Keratinocyte (primary cell): ENCODE measurements at regions not wholly inside any gene's neighbourhood (a gene's known extent, or its start where the extent isn't known, plus 50 kb on each side); places are given as distances from the start of the nearest gene placed in this dataset.

Experiments
- EZH2 ChIP-seq: IDR thresholded peaks from one replicate; pipeline ENCODE4 v1.6.1; 2012; ENCODE audit warnings: inconsistent platforms, mild to moderate bottlenecking, low read length, moderate library complexity
- TF ChIP-seq, protein P1 (sequence below), 3 experiments: IDR thresholded peaks in 1 of 3; conservative IDR thresholded peaks in 1 of 3; optimal IDR thresholded peaks in 1 of 3; 2 replicates in 2 of 3; 3 replicates in 1 of 3; pipeline versions ENCODE3 to v1.5.1; 2011; ENCODE audit warnings: low read length in 3 of 3, mild to moderate bottlenecking in 3 of 3, moderate library complexity in 2 of 3, control low read depth in 1 of 3, inconsistent platforms in 1 of 3; ENCODE audit not compliant: insufficient read depth in 2 of 3; ENCODE audit errors: extremely low read depth in 1 of 3

DNA sequence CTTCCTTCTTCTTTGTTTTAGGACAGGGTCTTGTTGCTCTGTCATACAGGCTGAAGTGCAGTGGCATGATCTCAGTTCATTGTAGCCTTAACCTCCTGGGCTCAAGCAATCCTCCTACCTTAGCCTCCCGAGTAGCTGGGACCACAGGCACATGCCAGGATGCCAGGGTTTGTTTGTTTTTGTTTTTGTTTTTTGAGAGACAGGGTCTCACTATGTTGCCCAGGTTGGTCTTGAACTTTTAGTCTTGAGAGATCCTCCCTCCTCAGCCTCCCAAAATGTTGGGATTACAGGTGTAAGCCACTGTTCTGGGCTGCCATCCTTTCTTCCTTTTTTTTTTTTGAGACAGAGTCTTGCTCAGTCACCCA is 56.5 kb upstream of the SLC45A1 start:
- TF ChIP-seq EZH2: no peak
- TF ChIP-seq, protein P1, sequence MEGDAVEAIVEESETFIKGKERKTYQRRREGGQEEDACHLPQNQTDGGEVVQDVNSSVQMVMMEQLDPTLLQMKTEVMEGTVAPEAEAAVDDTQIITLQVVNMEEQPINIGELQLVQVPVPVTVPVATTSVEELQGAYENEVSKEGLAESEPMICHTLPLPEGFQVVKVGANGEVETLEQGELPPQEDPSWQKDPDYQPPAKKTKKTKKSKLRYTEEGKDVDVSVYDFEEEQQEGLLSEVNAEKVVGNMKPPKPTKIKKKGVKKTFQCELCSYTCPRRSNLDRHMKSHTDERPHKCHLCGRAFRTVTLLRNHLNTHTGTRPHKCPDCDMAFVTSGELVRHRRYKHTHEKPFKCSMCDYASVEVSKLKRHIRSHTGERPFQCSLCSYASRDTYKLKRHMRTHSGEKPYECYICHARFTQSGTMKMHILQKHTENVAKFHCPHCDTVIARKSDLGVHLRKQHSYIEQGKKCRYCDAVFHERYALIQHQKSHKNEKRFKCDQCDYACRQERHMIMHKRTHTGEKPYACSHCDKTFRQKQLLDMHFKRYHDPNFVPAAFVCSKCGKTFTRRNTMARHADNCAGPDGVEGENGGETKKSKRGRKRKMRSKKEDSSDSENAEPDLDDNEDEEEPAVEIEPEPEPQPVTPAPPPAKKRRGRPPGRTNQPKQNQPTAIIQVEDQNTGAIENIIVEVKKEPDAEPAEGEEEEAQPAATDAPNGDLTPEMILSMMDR (optimal IDR thresholded peaks at IDR 0.05 in 1 of 3, IDR thresholded peaks at IDR 0.05 in 1 of 3, conservative IDR thresholded peaks at IDR 0.05 in 1 of 3; ENCODE audit: extremely low read depth in 1 of 3, insufficient read depth in 2 of 3, low read length in 3 of 3): no peak
